ENCODE measurements at regions not wholly inside any gene's neighbourhood (a gene's known extent, or its start where the extent isn't known, plus 50 kb on each side); places are given as distances from the start of the nearest gene placed in this dataset.

- Mint-ChIP-seq H3K36me3 (ENCODE audit: unreplicated experiment) (no peaks in the 10 kb centered on the region), H3K4me1 (ENCODE audit: unreplicated experiment) (no peaks in the 10 kb centered on the region), H3K27me3 (ENCODE audit: unreplicated experiment) (no peaks in the 10 kb centered on the region), H3K27ac (ENCODE audit: unreplicated experiment) (no peak overlapping the region), H3K9me3 (ENCODE audit: unreplicated experiment) (peaks cover 17% of the 10 kb centered on the region), H3K4me3 (ENCODE audit: unreplicated experiment) (no peak overlapping the region)
- TF ChIP-seq CTCF (IDR thresholded peaks at IDR 0.05) = no peak
- DNase-seq (ENCODE audit: extremely low spot score, unreplicated experiment) = no peak
Measured at GRCh38 chr12:128178966-128179365, 88.0 kb upstream of the TMEM132C start.

GRCh38 chr12:128180166-128180565, 86.8 kb upstream of the TMEM132C start:
- Mint-ChIP-seq H3K36me3 (ENCODE audit: unreplicated experiment) (no peaks in the 10 kb centered on the region), H3K4me1 (ENCODE audit: unreplicated experiment) (no peaks in the 10 kb centered on the region), H3K27ac (ENCODE audit: unreplicated experiment) (no peak overlapping the region), H3K9me3 (ENCODE audit: unreplicated experiment) (peaks cover 17% of the 10 kb centered on the region), H3K27me3 (ENCODE audit: unreplicated experiment) (no peaks in the 10 kb centered on the region), H3K4me3 (ENCODE audit: unreplicated experiment) (no peak overlapping the region)
- TF ChIP-seq CTCF (IDR thresholded peaks at IDR 0.05) = no peak
- no peak for DNase-seq (ENCODE audit: extremely low spot score, unreplicated experiment)

- Mint-ChIP-seq H3K36me3 (ENCODE audit: unreplicated experiment) (no peaks in the 10 kb centered on the region), H3K27me3 (ENCODE audit: unreplicated experiment) (no peaks in the 10 kb centered on the region), H3K4me1 (ENCODE audit: unreplicated experiment) (no peaks in the 10 kb centered on the region), H3K9me3 (ENCODE audit: unreplicated experiment) (peaks cover 17% of the 10 kb centered on the region), H3K27ac (ENCODE audit: unreplicated experiment) (no peak overlapping the region), H3K4me3 (ENCODE audit: unreplicated experiment) (no peak overlapping the region)
- no peak for TF ChIP-seq CTCF (IDR thresholded peaks at IDR 0.05)
- no peak for DNase-seq (ENCODE audit: extremely low spot score, unreplicated experiment)
Measured at GRCh38 chr12:128190052-128190451, 76.9 kb upstream of the TMEM132C start.

- H3K27me3 Mint-ChIP-seq (ENCODE audit: unreplicated experiment) = no peaks in the 10 kb centered on the region
- H3K36me3 Mint-ChIP-seq (ENCODE audit: unreplicated experiment) = no peaks in the 10 kb centered on the region
- peaks cover 17% of the 10 kb centered on the region for H3K9me3 Mint-ChIP-seq (ENCODE audit: unreplicated experiment)
- no peak for DNase-seq (ENCODE audit: extremely low spot score, unreplicated experiment)
- no peak overlapping the region for H3K4me3 Mint-ChIP-seq (ENCODE audit: unreplicated experiment)
- H3K27ac Mint-ChIP-seq (ENCODE audit: unreplicated experiment) = no peak overlapping the region
- H3K4me1 Mint-ChIP-seq (ENCODE audit: unreplicated experiment) = no peaks in the 10 kb centered on the region
- TF ChIP-seq CTCF (IDR thresholded peaks at IDR 0.05) = no peak
Measured at GRCh38 chr12:128190614-128191013, 76.4 kb upstream of the TMEM132C start.

GRCh38 chr12:128191380-128191779, 75.6 kb upstream of the TMEM132C start:
- no peaks in the 10 kb centered on the region for H3K27me3 Mint-ChIP-seq (ENCODE audit: unreplicated experiment)
- no peak overlapping the region for H3K4me3 Mint-ChIP-seq (ENCODE audit: unreplicated experiment)
- H3K4me1 Mint-ChIP-seq (ENCODE audit: unreplicated experiment) = no peaks in the 10 kb centered on the region
- H3K36me3 Mint-ChIP-seq (ENCODE audit: unreplicated experiment) = no peaks in the 10 kb centered on the region
- H3K9me3 Mint-ChIP-seq (ENCODE audit: unreplicated experiment) = peaks cover 11% of the 10 kb centered on the region
- DNase-seq (ENCODE audit: extremely low spot score, unreplicated experiment) = no peak
- no peak for TF ChIP-seq CTCF (IDR thresholded peaks at IDR 0.05)
- H3K27ac Mint-ChIP-seq (ENCODE audit: unreplicated experiment) = no peak overlapping the region

All from osteocyte (in vitro differentiated cells).